Left renal pelvis (tissue), 4 donors: ENCODE measurements at regions not wholly inside any gene's neighbourhood (a gene's known extent, or its start where the extent isn't known, plus 50 kb on each side); places are given as distances from the start of the nearest gene placed in this dataset.

Experiments
- DNase-seq, 4 donors: peaks; one replicate each; pipeline ENCODE4 v3.0.0-alpha.2; 2013; ENCODE audit warnings: low read depth in 4 of 4, low spot score in 3 of 4

GRCh38 chr18:54531402-54532065, 59.5 kb upstream of the DYNAP start:
- no peak for DNase-seq

DNA sequence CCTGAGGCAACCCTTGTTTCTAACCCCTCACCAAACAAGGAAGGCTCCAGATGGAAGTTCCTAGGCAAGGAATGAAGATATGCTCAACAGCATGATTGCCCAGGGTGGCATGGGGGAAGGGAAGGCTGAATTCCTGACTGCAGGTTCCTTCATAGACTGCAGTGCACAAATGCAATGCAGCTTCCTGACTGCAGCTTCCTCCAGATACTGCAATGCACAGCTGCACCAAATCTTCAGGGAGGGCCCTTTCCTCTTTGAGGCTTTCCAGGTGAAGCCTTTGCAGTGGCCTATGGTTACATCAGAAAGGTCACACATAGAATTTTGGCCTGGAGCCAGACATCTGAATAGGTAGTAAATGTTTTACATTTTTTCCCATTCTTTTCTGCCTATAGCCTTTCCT, 58.8 kb upstream of the DYNAP start:
- no peak for DNase-seq

- DNase-seq: no peak
These were observed 58.1 kb upstream of the DYNAP start for GRCh38 chr18:54532962-54533361.
